MM.1S (cell line): ENCODE measurements at regions not wholly inside any gene's neighbourhood (a gene's known extent, or its start where the extent isn't known, plus 50 kb on each side); places are given as distances from the start of the nearest gene placed in this dataset.

ENCODE experiments used
- DNase-seq: peaks from one replicate; pipeline ENCODE4 v3.0.0-alpha.2; 2015
- H2AFZ ChIP-seq: fragments of 300-600 bp; sonication (generic); 2 replicates; pipeline ENCODE4 v1.6.0; 2016; ENCODE audit warnings: antibody characterized with exemption, low read length
- H3F3A ChIP-seq: fragments of 300-600 bp; sonication (generic); 2 replicates; pipeline ENCODE4 v1.6.1; 2016; ENCODE audit warnings: mild to moderate bottlenecking, antibody characterized with exemption, low read length, moderate library complexity, mixed read lengths; ENCODE audit not compliant: insufficient read depth
- H3K27ac ChIP-seq: fragments of 300-600 bp; sonication (generic); 2 replicates; pipeline ENCODE4 v1.5.1; 2016; ENCODE audit warnings: mild to moderate bottlenecking, low read length
- H3K27me3 ChIP-seq: fragments of 300-600 bp; sonication (generic); replicated peaks from 2 replicates; pipeline ENCODE4 v1.6.0; 2016; ENCODE audit warnings: low read length; ENCODE audit not compliant: insufficient read depth
- H3K36me3 ChIP-seq: fragments of 300-600 bp; sonication (generic); replicated peaks from 2 replicates; pipeline ENCODE4 v1.6.1; 2016; ENCODE audit warnings: mild to moderate bottlenecking, low read length, mixed read lengths; ENCODE audit not compliant: insufficient read depth
- H3K4me1 ChIP-seq: fragments of 300-600 bp; sonication (generic); 2 replicates; pipeline ENCODE4 v1.6.1; 2016; ENCODE audit warnings: low read length, mixed read lengths
- H3K4me2 ChIP-seq: fragments of 300-600 bp; sonication (generic); 2 replicates; pipeline ENCODE4 v1.6.0; 2016; ENCODE audit warnings: low read depth, low read length
- H3K4me3 ChIP-seq: fragments of 300-600 bp; sonication (generic); 2 replicates; pipeline ENCODE4 v1.5.1; 2016; ENCODE audit warnings: low read length, mixed read lengths
- H3K79me2 ChIP-seq: fragments of 300-600 bp; sonication (generic); 2 replicates; pipeline ENCODE4 v1.6.1; 2016; ENCODE audit warnings: mixed run types, low read length, mixed read lengths
- H3K9ac ChIP-seq: fragments of 300-600 bp; sonication (generic); 2 replicates; pipeline ENCODE4 v1.6.1; 2016; ENCODE audit warnings: low read length, mixed read lengths
- H3K9me2 ChIP-seq: fragments of 300-600 bp; sonication (generic); replicated peaks from 2 replicates; pipeline ENCODE4 v1.6.1; 2016; ENCODE audit warnings: mild to moderate bottlenecking, low read length, mixed read lengths; ENCODE audit not compliant: insufficient read depth
- H3K9me3 ChIP-seq: fragments of 300-600 bp; sonication (generic); replicated peaks from 2 replicates; pipeline ENCODE4 v1.6.1; 2016; ENCODE audit warnings: mild to moderate bottlenecking, low read length, mixed read lengths; ENCODE audit not compliant: insufficient read depth
- H4K20me1 ChIP-seq: fragments of 300-600 bp; sonication (generic); 2 replicates; pipeline ENCODE4 v1.6.1; 2016; ENCODE audit warnings: mild to moderate bottlenecking, low read length, moderate library complexity, mixed read lengths; ENCODE audit not compliant: insufficient read depth
- CTCF ChIP-seq: fragments of 300-600 bp; sonication (generic); IDR thresholded peaks from 2 replicates; pipeline ENCODE4 v1.5.1; 2016; ENCODE audit warnings: antibody characterized with exemption, low read length, mixed read lengths
- EZH2 ChIP-seq: fragments of 300-600 bp; sonication (generic); optimal IDR thresholded peaks from 2 replicates; pipeline ENCODE3; 2017; ENCODE audit warnings: low read depth, mild to moderate bottlenecking, antibody characterized with exemption, low read length, mixed read lengths
- EZH2phosphoT487 ChIP-seq: fragments of 300-600 bp; sonication (generic); IDR thresholded peaks from 2 replicates; pipeline ENCODE4 v1.6.1; 2018; ENCODE audit warnings: antibody characterized with exemption, low read length

- Histone ChIP-seq H3K79me2 (no peaks in the 10 kb centered on the region), H3K27ac (no peak overlapping the region), H3K4me1 (no peaks in the 10 kb centered on the region), H3K27me3 (no peaks in the 10 kb centered on the region), H3K4me2 (no peak overlapping the region), H3K4me3 (no peak overlapping the region), H2AFZ (no peak overlapping the region), H3K9me3 (no peaks in the 10 kb centered on the region), H4K20me1 (no peaks in the 10 kb centered on the region), H3K9ac (no peak overlapping the region), H3K9me2 (no peaks in the 10 kb centered on the region), H3F3A (no peaks in the 10 kb centered on the region), H3K36me3 (no peaks in the 10 kb centered on the region)
- TF ChIP-seq EZH2 (no peak), EZH2phosphoT487 (no peak), CTCF (no peak)
- DNase-seq: no peak
These were observed 404.7 kb upstream of the IRX1 start for GRCh38 chr5:3190930-3191329.

GRCh38 chr5:3190433-3190832 is 405.2 kb upstream of the IRX1 start:
- no peaks in the 10 kb centered on the region for H3K36me3 ChIP-seq
- H3K4me3 ChIP-seq: no peak overlapping the region
- TF ChIP-seq EZH2phosphoT487 (no peak), CTCF (no peak), EZH2 (no peak)

GRCh38 chr5:3187771-3188425 is 407.7 kb upstream of the IRX1 start:
- Histone ChIP-seq H3K27me3 (no peaks in the 10 kb centered on the region), H3K79me2 (no peaks in the 10 kb centered on the region), H2AFZ (peak overlapping the region; percentile 27; the same call in 1 of the 2 replicates), H3K36me3 (no peaks in the 10 kb centered on the region), H3K9me2 (no peaks in the 10 kb centered on the region), H3K9ac (no peak overlapping the region), H3F3A (no peaks in the 10 kb centered on the region), H3K27ac (peak overlapping the region; percentile 24; the same call in 1 of the 2 replicates), H4K20me1 (no peaks in the 10 kb centered on the region), H3K4me3 (peak overlapping the region; percentile 28; the same call in 1 of the 2 replicates), H3K9me3 (no peaks in the 10 kb centered on the region), H3K4me1 (no peaks in the 10 kb centered on the region), H3K4me2 (peak overlapping the region; percentile 55)
- no peak for TF ChIP-seq EZH2
- TF ChIP-seq EZH2phosphoT487: no peak
- no peak for TF ChIP-seq CTCF
- peak; percentile 71 for DNase-seq

More at GRCh38 chr5:3190433-3190832, 405.2 kb upstream of the IRX1 start:
- no peaks in the 10 kb centered on the region for H3K9me3 ChIP-seq
- no peak overlapping the region for H3K4me2 ChIP-seq
- H3K79me2 ChIP-seq: no peaks in the 10 kb centered on the region
- H3K9me2 ChIP-seq: no peaks in the 10 kb centered on the region
- H4K20me1 ChIP-seq: no peaks in the 10 kb centered on the region
- H3F3A ChIP-seq: no peaks in the 10 kb centered on the region
- H3K27ac ChIP-seq: no peak overlapping the region
- no peaks in the 10 kb centered on the region for H3K4me1 ChIP-seq
- no peak overlapping the region for H2AFZ ChIP-seq
- no peak overlapping the region for H3K9ac ChIP-seq
- DNase-seq: no peak
- H3K27me3 ChIP-seq: no peaks in the 10 kb centered on the region
